PFSK-1 (cell line): ENCODE measurements at regions not wholly inside any gene's neighbourhood (a gene's known extent, or its start where the extent isn't known, plus 50 kb on each side); places are given as distances from the start of the nearest gene placed in this dataset.

Experiments used
- FOXP2 ChIP-seq: optimal IDR thresholded peaks from 2 replicates; pipeline ENCODE3; 2011; ENCODE audit warnings: borderline replicate concordance, control low read depth, inconsistent platforms; ENCODE audit not compliant: insufficient read depth; ENCODE audit errors: extremely low read length, extremely low read depth
- POLR2AphosphoS5 ChIP-seq: IDR thresholded peaks from 2 replicates; pipeline ENCODE4 v1.6.1; 2012; ENCODE audit warnings: low read depth, mild to moderate bottlenecking, control low read depth, low read length, moderate library complexity
- REST ChIP-seq, 2 experiments: IDR thresholded peaks; 2 replicates each; pipeline versions ENCODE4 v1.6.1 to v1.8.0; 2011 to 2012; ENCODE audit warnings: low read depth in 2 of 2, low read length in 2 of 2, control low read depth in 1 of 2, inconsistent platforms in 1 of 2, mild to moderate bottlenecking in 1 of 2, moderate library complexity in 1 of 2; ENCODE audit not compliant: insufficient read depth in 1 of 2
- SIN3A ChIP-seq: IDR thresholded peaks from 2 replicates; pipeline ENCODE4 v1.6.1; 2012; ENCODE audit warnings: mild to moderate bottlenecking, low read length, moderate library complexity, borderline replicate concordance; ENCODE audit not compliant: insufficient read depth
- TAF1 ChIP-seq: IDR thresholded peaks from 2 replicates; pipeline ENCODE4 v1.6.1; 2012; ENCODE audit warnings: low read length, control low read depth, borderline replicate concordance; ENCODE audit not compliant: insufficient read depth

GRCh38 chr9:90423661-90424193 lies 218.9 kb downstream of the DIRAS2 start:
- TF ChIP-seq REST (IDR thresholded peaks at IDR 0.05; ENCODE audit: insufficient read depth in 1 of 2, low read depth in 2 of 2, low read length in 2 of 2) (no peak), TAF1 (no peak)

GRCh38 chr9:90428517-90428916 lies 214.1 kb downstream of the DIRAS2 start:
- no peak for TF ChIP-seq SIN3A
- TF ChIP-seq REST (IDR thresholded peaks at IDR 0.05; ENCODE audit: insufficient read depth in 1 of 2, low read depth in 2 of 2, low read length in 2 of 2) = no peak
- no peak for TF ChIP-seq FOXP2
- TF ChIP-seq POLR2AphosphoS5 = no peak
- no peak for TF ChIP-seq TAF1

GRCh38 chr9:90432951-90433350 lies 209.7 kb downstream of the DIRAS2 start:
- TF ChIP-seq REST (IDR thresholded peaks at IDR 0.05; ENCODE audit: insufficient read depth in 1 of 2, low read depth in 2 of 2, low read length in 2 of 2) (no peak), POLR2AphosphoS5 (no peak), SIN3A (no peak), FOXP2 (no peak), TAF1 (no peak)

GRCh38 chr9:90433398-90433941 lies 209.2 kb downstream of the DIRAS2 start:
- TF ChIP-seq POLR2AphosphoS5 = no peak
- no peak for TF ChIP-seq FOXP2
- TF ChIP-seq TAF1 = no peak

- TF ChIP-seq POLR2AphosphoS5 = no peak
- TF ChIP-seq FOXP2 = no peak
- no peak for TF ChIP-seq REST (IDR thresholded peaks at IDR 0.05; ENCODE audit: insufficient read depth in 1 of 2, low read depth in 2 of 2, low read length in 2 of 2)
These were observed 200.8 kb downstream of the DIRAS2 start for GRCh38 chr9:90441814-90442213.
